Gastrocnemius medialis (tissue), 4 donors: ENCODE measurements at regions not wholly inside any gene's neighbourhood (a gene's known extent, or its start where the extent isn't known, plus 50 kb on each side); places are given as distances from the start of the nearest gene placed in this dataset.

Source experiments
- ATAC-seq, 2 donors: fragments of 150-250 bp; one replicate each; pipeline ENCODE4 v1.9.1; 2016
- DNase-seq, 2 donors: peaks; one replicate each; pipeline ENCODE4 v3.0.0-alpha.2; 2019
- H3K27ac ChIP-seq, 4 donors: fragments of 200-600 bp; sonication (generic); 1 replicate in 1 of 4; 2 replicates in 3 of 4; pipeline ENCODE4 v1.5.1; 2016 to 2018; ENCODE audit warnings: mild to moderate bottlenecking in 2 of 4, moderate library complexity in 1 of 4
- H3K27me3 ChIP-seq, 3 donors: fragments of 200-600 bp; sonication (generic) in 2 of 3; 1 replicate in 1 of 3; 2 replicates in 2 of 3; pipeline versions ENCODE4 v1.5.1 to v1.6.0; 2016 to 2019; ENCODE audit warnings: mild to moderate bottlenecking in 1 of 3, moderate library complexity in 1 of 3
- H3K36me3 ChIP-seq, 2 donors: fragments of 200-600 bp; sonication (generic) in 1 of 2; one replicate each; pipeline ENCODE4 v1.5.1; 2017 to 2018
- H3K4me1 ChIP-seq, 2 donors: fragments of 200-600 bp; sonication (generic) in 1 of 2; one replicate each; pipeline ENCODE4 v1.5.1; 2016 to 2017; ENCODE audit warnings: mild to moderate bottlenecking in 2 of 2
- H3K4me3 ChIP-seq, 4 donors: fragments of 200-600 bp; sonication (generic) in 3 of 4; 1 replicate in 1 of 4; 2 replicates in 3 of 4; pipeline ENCODE4 v1.5.1; 2016 to 2019; ENCODE audit warnings: mild to moderate bottlenecking in 2 of 4
- H3K9me3 ChIP-seq, 3 donors: fragments of 200-600 bp; sonication (generic) in 2 of 3; 1 replicate in 1 of 3; 2 replicates in 2 of 3; pipeline ENCODE4 v1.5.1; 2016 to 2019
- POLR2A ChIP-seq, 2 donors: fragments of 450-650 bp; IDR thresholded peaks; one replicate each; pipeline ENCODE4 v1.6.1; 2017; ENCODE audit warnings: antibody characterized with exemption in 2 of 2, mild to moderate bottlenecking in 2 of 2, moderate library complexity in 2 of 2
- in situ Hi-C, 4 donors: fragments of 200-750 bp; cut with MboI; loops; one replicate each; pipeline versions ENCODE4 v1.15.0 to v1.8.0; 2017; ENCODE audit warnings: low sequenced_read_pairs in 4 of 4
- intact Hi-C: fragments of 100-400 bp; cut with DNase I; formaldehyde crosslinking; loops from one replicate; pipeline ENCODE4 v1.15.1; 2023; ENCODE audit warnings: low total_unique reads
- TF ChIP-seq, protein P1 (sequence below), 5 experiments: fragments of 450-650 bp in 3 of 5; fragments of 200-600 bp in 2 of 5; sonication (generic) in 2 of 5; IDR thresholded peaks in 4 of 5; conservative IDR thresholded peaks in 1 of 5; 1 replicate in 4 of 5; 2 replicates in 1 of 5; pipeline ENCODE4 v1.5.1; 2016 to 2019; ENCODE audit warnings: antibody characterized with exemption in 5 of 5, mild to moderate bottlenecking in 3 of 5, moderate library complexity in 3 of 5

GRCh38 chr4:153900426-153900825 lies 111.5 kb upstream of the SFRP2 start:
- Histone ChIP-seq H3K4me3 (no peak overlapping the region), H3K36me3 (no peaks in the 10 kb centered on the region), H3K4me1 (no peaks in the 10 kb centered on the region), H3K27ac (no peak overlapping the region), H3K27me3 (no peaks in the 10 kb centered on the region), H3K9me3 (no peaks in the 10 kb centered on the region)
- intact Hi-C loops (no loop called here), in situ Hi-C loops (no loop called here)
- ATAC-seq (no peak), DNase-seq (no peak)
- TF ChIP-seq POLR2A (IDR thresholded peaks at IDR 0.05) = no peak
- TF ChIP-seq, protein P1, sequence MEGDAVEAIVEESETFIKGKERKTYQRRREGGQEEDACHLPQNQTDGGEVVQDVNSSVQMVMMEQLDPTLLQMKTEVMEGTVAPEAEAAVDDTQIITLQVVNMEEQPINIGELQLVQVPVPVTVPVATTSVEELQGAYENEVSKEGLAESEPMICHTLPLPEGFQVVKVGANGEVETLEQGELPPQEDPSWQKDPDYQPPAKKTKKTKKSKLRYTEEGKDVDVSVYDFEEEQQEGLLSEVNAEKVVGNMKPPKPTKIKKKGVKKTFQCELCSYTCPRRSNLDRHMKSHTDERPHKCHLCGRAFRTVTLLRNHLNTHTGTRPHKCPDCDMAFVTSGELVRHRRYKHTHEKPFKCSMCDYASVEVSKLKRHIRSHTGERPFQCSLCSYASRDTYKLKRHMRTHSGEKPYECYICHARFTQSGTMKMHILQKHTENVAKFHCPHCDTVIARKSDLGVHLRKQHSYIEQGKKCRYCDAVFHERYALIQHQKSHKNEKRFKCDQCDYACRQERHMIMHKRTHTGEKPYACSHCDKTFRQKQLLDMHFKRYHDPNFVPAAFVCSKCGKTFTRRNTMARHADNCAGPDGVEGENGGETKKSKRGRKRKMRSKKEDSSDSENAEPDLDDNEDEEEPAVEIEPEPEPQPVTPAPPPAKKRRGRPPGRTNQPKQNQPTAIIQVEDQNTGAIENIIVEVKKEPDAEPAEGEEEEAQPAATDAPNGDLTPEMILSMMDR (IDR thresholded peaks at IDR 0.05 in 4 of 5, conservative IDR thresholded peaks at IDR 0.05 in 1 of 5) = no peak

DNA sequence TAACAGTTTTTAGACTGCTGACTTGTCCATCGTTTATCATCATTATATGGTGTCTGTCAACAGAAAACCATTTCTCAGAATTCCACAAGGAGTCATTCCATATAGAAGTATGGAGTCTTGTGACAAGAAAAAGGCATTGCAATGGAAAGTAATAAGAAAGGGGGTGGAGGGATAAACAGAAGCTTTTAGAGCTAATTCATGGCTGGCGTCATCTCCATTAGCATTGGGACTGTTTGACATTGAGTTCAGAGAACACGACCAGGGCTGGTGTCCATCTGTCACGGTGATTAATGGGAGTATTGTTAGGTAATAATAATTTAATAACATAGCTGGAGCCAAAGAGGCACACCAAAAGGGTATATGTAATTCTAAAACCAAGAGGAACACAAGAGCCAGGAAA lies 101.9 kb upstream of the SFRP2 start:
- in situ Hi-C loops (no loop called here), intact Hi-C loops (no loop called here)
- H3K36me3 ChIP-seq = no peaks in the 10 kb centered on the region
- ATAC-seq = no peak
- no peaks in the 10 kb centered on the region for H3K9me3 ChIP-seq
- no peak overlapping the region for H3K4me3 ChIP-seq
- no peak for DNase-seq
- H3K27ac ChIP-seq = no peak overlapping the region
- TF ChIP-seq, protein P1 (IDR thresholded peaks at IDR 0.05 in 4 of 5, conservative IDR thresholded peaks at IDR 0.05 in 1 of 5) = no peak
- no peak for TF ChIP-seq POLR2A (IDR thresholded peaks at IDR 0.05)
- no peaks in the 10 kb centered on the region for H3K27me3 ChIP-seq
- no peaks in the 10 kb centered on the region for H3K4me1 ChIP-seq

GRCh38 chr4:153887217-153887616 lies 98.3 kb upstream of the SFRP2 start:
- H3K27me3 ChIP-seq = no peaks in the 10 kb centered on the region
- intact Hi-C loops = no loop called here
- DNase-seq = no peak
- ATAC-seq = no peak
- TF ChIP-seq, protein P1 (IDR thresholded peaks at IDR 0.05 in 4 of 5, conservative IDR thresholded peaks at IDR 0.05 in 1 of 5) = no peak
- TF ChIP-seq POLR2A (IDR thresholded peaks at IDR 0.05) = no peak
- no peak overlapping the region for H3K27ac ChIP-seq
- H3K36me3 ChIP-seq = no peaks in the 10 kb centered on the region
- no peak overlapping the region for H3K4me3 ChIP-seq
- in situ Hi-C loops = no loop called here
- no peaks in the 10 kb centered on the region for H3K9me3 ChIP-seq
- H3K4me1 ChIP-seq = no peaks in the 10 kb centered on the region

- DNase-seq = no peak
- intact Hi-C loops (no loop called here), in situ Hi-C loops (no loop called here)
- H3K36me3 ChIP-seq = no peaks in the 10 kb centered on the region
- no peaks in the 10 kb centered on the region for H3K27me3 ChIP-seq
- no peaks in the 10 kb centered on the region for H3K9me3 ChIP-seq
- H3K27ac ChIP-seq = no peak overlapping the region
- no peak for ATAC-seq
- no peak overlapping the region for H3K4me3 ChIP-seq
- no peak for TF ChIP-seq POLR2A (IDR thresholded peaks at IDR 0.05)
- TF ChIP-seq, protein P1 (IDR thresholded peaks at IDR 0.05 in 4 of 5, conservative IDR thresholded peaks at IDR 0.05 in 1 of 5) = no peak
- H3K4me1 ChIP-seq = no peaks in the 10 kb centered on the region
These were observed 95.4 kb upstream of the SFRP2 start for GRCh38 chr4:153884325-153884724.

GRCh38 chr4:153880983-153881382 lies 92.1 kb upstream of the SFRP2 start:
- no peak overlapping the region for H3K27ac ChIP-seq
- H3K4me3 ChIP-seq = no peak overlapping the region
- no peaks in the 10 kb centered on the region for H3K36me3 ChIP-seq
- ATAC-seq (no peak), DNase-seq (no peak)
- intact Hi-C loops = no loop called here
- H3K9me3 ChIP-seq = no peaks in the 10 kb centered on the region
- no peaks in the 10 kb centered on the region for H3K27me3 ChIP-seq
- in situ Hi-C loops = no loop called here
- TF ChIP-seq POLR2A (IDR thresholded peaks at IDR 0.05) = no peak
- TF ChIP-seq, protein P1 (IDR thresholded peaks at IDR 0.05 in 4 of 5, conservative IDR thresholded peaks at IDR 0.05 in 1 of 5) = no peak
- H3K4me1 ChIP-seq = no peaks in the 10 kb centered on the region
